COLO829 (cell line): ENCODE measurements at regions not wholly inside any gene's neighbourhood (a gene's known extent, or its start where the extent isn't known, plus 50 kb on each side); places are given as distances from the start of the nearest gene placed in this dataset.
"Not testable (repeated sequence)": the region's sequence is repeated elsewhere in the genome, so short reads cannot be mapped to it uniquely, and the experiment has no call there.

ENCODE experiments used
- DNase-seq: peaks from one replicate; pipeline ENCODE4 v3.0.0; 2012; ENCODE audit warnings: low spot score

- no peak for DNase-seq
These were observed 160.3 kb upstream of the NEBL start for GRCh38 chr10:21057436-21057835.

DNA sequence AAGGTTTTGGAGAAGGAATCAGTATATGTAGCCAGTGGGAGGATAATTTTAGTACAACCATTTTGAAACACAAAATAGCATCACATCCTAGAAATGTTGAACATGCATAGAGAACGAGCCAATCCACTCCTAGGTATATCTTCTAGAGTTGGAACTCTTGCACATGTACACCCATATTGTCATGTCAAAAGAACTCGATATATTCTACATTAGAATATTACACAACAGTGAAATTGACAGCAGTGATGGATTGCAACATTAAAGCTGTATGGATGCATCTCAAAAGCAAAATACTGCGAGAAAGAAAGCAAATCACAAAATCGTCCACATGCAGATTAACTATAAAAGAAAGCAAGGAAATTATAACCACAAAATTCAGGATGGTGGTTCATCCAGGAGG is 159.3 kb upstream of the NEBL start:
- DNase-seq, result no peak

- DNase-seq, result no peak
These were observed 158.4 kb upstream of the NEBL start for GRCh38 chr10:21055339-21056135.

GRCh38 chr10:21053953-21054690 is 157.0 kb upstream of the NEBL start:
- DNase-seq, result no peak

DNA sequence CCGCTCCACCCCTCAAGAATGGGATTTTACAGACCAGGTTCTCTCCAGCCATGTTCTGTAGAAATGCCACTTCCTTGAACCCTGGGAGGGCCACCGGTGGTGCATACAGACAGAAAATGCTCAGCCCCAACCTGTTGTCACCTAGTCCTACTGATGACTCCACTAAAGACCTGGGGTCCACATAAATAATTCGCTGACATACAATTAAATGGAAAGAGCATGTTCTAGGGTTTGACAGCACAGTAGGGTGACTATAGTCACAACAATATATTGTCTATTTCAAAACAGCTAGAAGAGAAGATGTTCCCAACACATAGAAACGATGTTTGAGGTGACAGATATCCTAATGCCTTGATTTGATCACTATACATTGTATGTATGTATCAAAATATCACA is 155.6 kb upstream of the NEBL start:
- DNase-seq, result no peak

DNA sequence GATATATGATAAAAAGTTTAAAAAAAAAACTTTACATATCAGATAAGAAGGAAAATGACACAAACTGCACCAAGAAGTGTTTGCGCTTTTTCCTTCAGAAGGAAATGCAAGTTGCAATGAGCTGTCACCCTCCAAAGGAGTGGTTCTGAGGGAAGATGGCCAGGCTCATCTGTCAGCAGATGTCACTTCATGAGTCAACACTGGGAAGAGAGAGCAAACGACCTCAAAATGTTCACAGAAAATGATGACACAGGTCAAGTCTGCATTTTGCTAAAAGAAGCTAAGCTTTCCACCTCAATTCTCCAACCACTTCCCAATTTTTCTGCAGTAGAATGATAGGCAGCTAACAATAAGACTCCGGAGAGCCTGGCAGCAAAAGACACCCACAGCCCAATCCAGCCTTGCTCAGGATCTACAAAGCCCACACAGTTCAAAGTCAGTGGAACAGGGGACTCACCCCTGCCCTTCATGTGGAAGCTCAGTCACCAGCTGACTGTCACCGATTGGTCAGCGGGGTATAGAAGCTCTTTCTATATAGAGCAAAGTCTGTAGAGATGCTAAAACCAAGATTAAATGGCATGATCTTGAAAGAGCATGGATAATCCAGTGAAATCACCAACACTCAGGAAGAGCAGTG is 155.1 kb upstream of the NEBL start:
- no peak for DNase-seq

GRCh38 chr10:21049482-21049881 is 152.4 kb upstream of the NEBL start:
- no peak for DNase-seq

DNA sequence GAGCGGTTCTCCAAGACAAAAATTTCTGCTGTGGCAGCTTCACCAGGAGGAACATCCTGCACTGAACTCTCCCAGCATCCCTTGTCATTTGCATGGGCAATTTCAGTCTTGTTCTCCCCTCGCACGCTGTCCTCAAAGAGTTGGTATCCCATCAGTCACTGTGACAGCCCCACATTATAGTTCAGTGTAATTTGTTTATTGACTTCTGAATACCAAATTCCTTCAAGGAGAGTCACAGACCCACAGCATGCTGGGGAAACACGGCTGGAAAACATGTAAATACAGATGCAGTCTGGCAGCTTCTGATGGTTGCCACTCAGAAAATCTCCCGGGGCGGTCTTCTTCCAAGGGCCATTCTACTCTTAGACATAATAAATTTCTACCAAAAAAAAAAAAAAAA is 151.0 kb upstream of the NEBL start:
- DNase-seq, result no peak

DNA sequence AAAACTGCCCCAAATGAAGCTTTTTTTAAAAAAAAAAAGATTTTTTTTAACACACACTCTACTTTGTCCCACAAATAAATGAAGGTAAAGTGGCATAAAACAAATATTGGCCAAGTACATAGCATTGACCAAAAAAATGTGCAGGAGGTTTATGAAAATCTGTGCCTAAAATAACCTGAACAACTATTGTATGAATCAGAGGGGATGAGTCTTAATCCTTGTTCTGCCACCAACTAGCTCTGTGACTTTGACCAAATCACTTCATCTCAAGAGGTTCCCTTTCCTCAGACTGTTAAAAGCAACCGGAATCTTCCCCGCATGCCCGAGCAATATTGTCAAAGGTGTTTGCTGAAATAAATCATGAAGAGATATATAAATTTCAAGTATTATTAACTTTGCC is 150.4 kb upstream of the NEBL start:
- no peak for DNase-seq

GRCh38 chr10:21047096-21047495 is 150.0 kb upstream of the NEBL start:
- no peak for DNase-seq

GRCh38 chr10:21043044-21043443 is 145.9 kb upstream of the NEBL start:
- DNase-seq, result no peak

- no peak for DNase-seq
These were observed 145.4 kb upstream of the NEBL start for GRCh38 chr10:21042536-21042935.

DNA sequence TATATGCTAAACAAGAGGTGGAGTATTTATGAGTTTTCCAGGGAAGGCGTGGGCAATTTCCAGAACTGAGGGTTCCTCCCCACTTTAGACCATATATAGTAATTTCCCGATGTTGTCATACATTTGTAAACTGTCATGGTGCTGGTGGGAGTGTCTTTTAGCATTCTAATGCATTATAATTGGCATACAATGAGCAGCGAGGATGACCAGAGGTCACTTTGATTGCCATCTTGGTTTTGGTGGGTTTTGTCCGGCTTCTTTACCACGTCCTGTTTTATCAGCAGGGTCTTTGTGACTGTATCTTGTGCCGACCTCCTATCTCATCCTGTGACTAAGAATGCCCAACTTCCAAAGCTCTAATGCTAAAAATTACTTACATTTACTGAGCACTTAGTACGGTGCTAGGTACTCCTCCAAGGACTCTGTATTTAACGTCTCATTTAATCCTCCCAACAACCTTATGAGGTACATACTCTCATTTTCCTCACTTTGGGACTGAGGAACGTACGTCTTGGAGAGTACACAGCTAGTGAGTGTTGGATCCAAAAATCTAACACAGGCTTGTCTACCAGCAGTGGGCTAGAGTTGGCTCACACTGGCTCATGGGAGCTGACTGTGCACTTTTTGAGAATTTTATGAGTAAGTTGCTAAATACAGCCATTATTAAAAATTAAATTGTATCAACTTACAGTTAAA is 144.8 kb upstream of the NEBL start:
- DNase-seq, result no peak

DNA sequence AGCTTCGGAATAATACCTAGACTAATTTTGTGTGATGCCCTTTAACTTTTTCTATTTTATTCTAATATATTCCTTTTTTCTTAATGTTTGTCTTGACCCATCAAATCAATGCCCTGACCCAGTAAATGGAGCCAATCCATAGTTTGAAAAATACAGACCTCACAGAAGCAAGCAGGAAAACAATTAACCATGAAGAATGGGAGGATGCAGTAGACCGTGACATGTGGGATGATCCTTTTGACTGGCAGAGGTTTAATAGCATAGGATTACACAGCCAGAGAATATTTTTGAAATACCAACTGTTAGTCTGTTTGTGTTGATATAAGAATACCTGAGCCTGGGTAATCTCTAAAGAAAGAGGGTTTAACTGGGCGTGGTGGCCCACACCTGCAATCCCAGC is 142.6 kb upstream of the NEBL start:
- no peak for DNase-seq

DNA sequence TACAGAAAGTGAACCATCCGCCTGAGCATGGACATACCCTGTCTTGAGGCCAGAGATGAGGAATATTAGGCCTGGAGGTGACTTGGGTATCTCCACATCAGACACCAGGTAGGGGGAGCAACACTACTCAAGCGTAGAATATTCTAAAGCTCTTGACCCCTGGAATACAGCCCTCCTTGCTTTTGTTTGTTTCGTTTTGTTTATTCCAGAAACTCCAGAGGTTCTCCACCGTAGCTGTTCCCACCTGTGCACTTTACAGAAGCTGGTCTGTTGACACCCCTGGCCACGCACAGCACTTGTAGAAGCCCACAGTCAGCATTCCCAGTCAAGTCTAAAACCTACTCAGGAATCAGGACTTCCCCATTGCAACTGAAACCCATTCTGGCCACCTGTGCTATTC is 139.6 kb upstream of the NEBL start:
- DNase-seq, result no peak

GRCh38 chr10:21034770-21035169 is 137.7 kb upstream of the NEBL start:
- not testable (repeated sequence) for DNase-seq

- no peak for DNase-seq
These were observed 137.1 kb upstream of the NEBL start for GRCh38 chr10:21034241-21034640.

GRCh38 chr10:21032587-21033319 is 135.6 kb upstream of the NEBL start:
- no peak for DNase-seq

GRCh38 chr10:21031232-21031795 is 134.2 kb upstream of the NEBL start:
- no peak for DNase-seq

DNA sequence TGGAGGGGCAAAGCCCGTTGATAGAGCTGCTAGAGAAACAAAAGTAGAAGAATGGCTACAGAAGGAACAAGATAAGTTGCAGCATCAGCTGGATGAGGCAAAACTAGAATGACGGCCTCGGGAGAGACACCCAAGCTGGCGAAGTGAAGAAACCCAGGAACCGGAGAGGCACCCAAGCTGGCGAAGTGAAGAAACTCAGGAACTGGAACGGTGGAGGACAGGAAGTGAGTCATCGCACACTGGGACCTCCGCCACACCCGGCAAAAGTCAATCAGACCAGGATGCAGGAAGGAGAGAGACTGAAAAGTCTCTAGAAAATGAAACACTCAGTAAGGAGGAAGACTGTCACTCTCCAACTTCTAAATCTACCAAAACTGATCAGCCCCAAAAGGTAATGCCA is 133.0 kb upstream of the NEBL start:
- DNase-seq, result no peak

DNA sequence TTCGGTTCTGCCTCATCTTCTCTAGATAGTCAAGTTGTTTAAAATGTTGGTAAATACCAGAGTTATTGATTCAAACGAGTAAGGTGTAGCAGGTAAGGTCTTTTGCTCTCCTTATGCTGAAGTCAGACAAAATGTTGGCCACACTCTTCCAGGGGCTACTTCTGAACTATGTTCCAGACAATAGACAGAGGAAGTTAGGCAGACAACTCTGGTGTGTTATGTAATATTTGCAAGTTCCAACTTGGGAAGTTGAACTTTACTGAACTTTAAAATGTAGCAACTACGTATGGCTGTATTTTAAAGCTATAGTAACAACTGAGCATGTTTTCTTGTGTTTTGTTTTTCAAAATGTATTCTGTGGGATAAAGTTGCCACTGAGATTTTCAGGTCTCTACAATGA is 125.7 kb upstream of the NEBL start:
- no peak for DNase-seq
